ENCODE measurements at regions not wholly inside any gene's neighbourhood (a gene's known extent, or its start where the extent isn't known, plus 50 kb on each side); places are given as distances from the start of the nearest gene placed in this dataset.

- H3K27me3 ChIP-seq (ENCODE audit: control insufficient read depth, insufficient read depth, low read length), result peaks cover 2% of the 10 kb centered on the region
Measured at GRCh38 chr2:66306483-66306882, 128.4 kb upstream of the MEIS1 start.

GRCh38 chr2:66305718-66306117 is 129.2 kb upstream of the MEIS1 start:
- TF ChIP-seq CTCF (IDR thresholded peaks at IDR 0.05; ENCODE audit: insufficient read depth, low read length, poor library complexity, severe bottlenecking), result no peak
- no peaks in the 10 kb centered on the region for H3K36me3 ChIP-seq (ENCODE audit: control insufficient read depth, insufficient read depth, low read length)
- H3K27me3 ChIP-seq (ENCODE audit: control insufficient read depth, insufficient read depth, low read length), result peaks cover 2% of the 10 kb centered on the region
- no peak overlapping the region for H3K4me3 ChIP-seq (ENCODE audit: low read depth, low read length)
- no peak for DNase-seq (ENCODE audit: low read depth)

More at GRCh38 chr2:66306483-66306882, 128.4 kb upstream of the MEIS1 start:
- no peak for TF ChIP-seq CTCF (IDR thresholded peaks at IDR 0.05; ENCODE audit: insufficient read depth, low read length, poor library complexity, severe bottlenecking)
- H3K36me3 ChIP-seq (ENCODE audit: control insufficient read depth, insufficient read depth, low read length), result no peaks in the 10 kb centered on the region
- H3K4me3 ChIP-seq (ENCODE audit: low read depth, low read length), result no peak overlapping the region
- DNase-seq (ENCODE audit: low read depth), result no peak

GRCh38 chr2:66303471-66303870 is 131.5 kb upstream of the MEIS1 start:
- Histone ChIP-seq H3K36me3 (ENCODE audit: control insufficient read depth, insufficient read depth, low read length) (no peaks in the 10 kb centered on the region), H3K4me3 (ENCODE audit: low read depth, low read length) (no peak overlapping the region), H3K27me3 (ENCODE audit: control insufficient read depth, insufficient read depth, low read length) (peaks cover 2% of the 10 kb centered on the region)
- no peak for DNase-seq (ENCODE audit: low read depth)
- no peak for TF ChIP-seq CTCF (IDR thresholded peaks at IDR 0.05; ENCODE audit: insufficient read depth, low read length, poor library complexity, severe bottlenecking)

GRCh38 chr2:66301767-66302140 is 133.2 kb upstream of the MEIS1 start:
- no peak for TF ChIP-seq CTCF (IDR thresholded peaks at IDR 0.05; ENCODE audit: insufficient read depth, low read length, poor library complexity, severe bottlenecking)
- DNase-seq (ENCODE audit: low read depth), result no peak
- Histone ChIP-seq H3K36me3 (ENCODE audit: control insufficient read depth, insufficient read depth, low read length) (no peaks in the 10 kb centered on the region), H3K4me3 (ENCODE audit: low read depth, low read length) (no peak overlapping the region), H3K27me3 (ENCODE audit: control insufficient read depth, insufficient read depth, low read length) (peaks cover 2% of the 10 kb centered on the region)

GRCh38 chr2:66301022-66301766 is 133.7 kb upstream of the MEIS1 start:
- Histone ChIP-seq H3K36me3 (ENCODE audit: control insufficient read depth, insufficient read depth, low read length) (no peaks in the 10 kb centered on the region), H3K4me3 (ENCODE audit: low read depth, low read length) (no peak overlapping the region), H3K27me3 (ENCODE audit: control insufficient read depth, insufficient read depth, low read length) (peaks cover 2% of the 10 kb centered on the region)
- TF ChIP-seq CTCF (IDR thresholded peaks at IDR 0.05; ENCODE audit: insufficient read depth, low read length, poor library complexity, severe bottlenecking), result no peak
- DNase-seq (ENCODE audit: low read depth), result no peak

- no peak for TF ChIP-seq CTCF (IDR thresholded peaks at IDR 0.05; ENCODE audit: insufficient read depth, low read length, poor library complexity, severe bottlenecking)
- DNase-seq (ENCODE audit: low read depth), result no peak
- no peaks in the 10 kb centered on the region for H3K36me3 ChIP-seq (ENCODE audit: control insufficient read depth, insufficient read depth, low read length)
- H3K27me3 ChIP-seq (ENCODE audit: control insufficient read depth, insufficient read depth, low read length), result no peaks in the 10 kb centered on the region
- H3K4me3 ChIP-seq (ENCODE audit: low read depth, low read length), result no peak overlapping the region
Measured at GRCh38 chr2:66283787-66284186, 151.1 kb upstream of the MEIS1 start.

Data from kidney epithelial cell (primary cell).